DND-41 (cell line): ENCODE measurements at regions not wholly inside any gene's neighbourhood (a gene's known extent, or its start where the extent isn't known, plus 50 kb on each side); places are given as distances from the start of the nearest gene placed in this dataset.

Source experiments
- CTCF ChIP-seq: IDR thresholded peaks from 2 replicates; pipeline ENCODE4 v1.5.1; 2012; ENCODE audit warnings: borderline replicate concordance, low read length, moderate library complexity, mild to moderate bottlenecking; ENCODE audit not compliant: poor library complexity, severe bottlenecking; ENCODE audit errors: extremely low read depth
- EZH2 ChIP-seq: IDR thresholded peaks from 3 replicates; pipeline ENCODE4 v1.6.1; 2012; ENCODE audit warnings: borderline replicate concordance, low read depth, mild to moderate bottlenecking, moderate library complexity, low read length, inconsistent platforms; ENCODE audit not compliant: severe bottlenecking

GRCh38 chr9:119844431-119844830 is 475.2 kb upstream of the BRINP1 start:
- TF ChIP-seq CTCF = no peak
- TF ChIP-seq EZH2 = no peak
